ENCODE measurements at regions not wholly inside any gene's neighbourhood (a gene's known extent, or its start where the extent isn't known, plus 50 kb on each side); places are given as distances from the start of the nearest gene placed in this dataset.
"Not testable (repeated sequence)": the region's sequence is repeated elsewhere in the genome, so short reads cannot be mapped to it uniquely, and the experiment has no call there.

DNA sequence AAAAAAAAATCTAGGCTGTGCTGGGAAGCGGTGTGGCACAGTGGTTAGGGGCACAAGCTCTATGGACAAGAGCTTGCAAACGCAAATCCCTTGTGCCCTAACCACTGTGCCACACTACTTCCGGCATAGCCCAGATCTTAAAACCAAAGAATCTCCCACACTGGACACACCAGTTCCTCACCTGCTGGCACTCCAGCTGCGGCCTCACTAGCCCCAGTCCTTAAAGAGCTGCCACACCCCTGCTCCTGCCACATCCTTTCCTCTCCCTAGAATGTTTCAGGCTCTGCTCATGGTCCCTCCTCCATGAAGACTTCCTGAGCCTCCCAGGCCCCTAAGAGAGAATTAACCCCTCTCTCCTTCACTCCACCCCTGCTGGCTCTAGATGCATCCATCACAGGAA, 71.8 kb upstream of the SRSF6 start:
- no peak overlapping the region for H3K4me3 ChIP-seq
- TF ChIP-seq POLR2AphosphoS5 (IDR thresholded peaks at IDR 0.05) (no peak), POLR2A (IDR thresholded peaks at IDR 0.05) (no peak)
- TF ChIP-seq, protein P1, sequence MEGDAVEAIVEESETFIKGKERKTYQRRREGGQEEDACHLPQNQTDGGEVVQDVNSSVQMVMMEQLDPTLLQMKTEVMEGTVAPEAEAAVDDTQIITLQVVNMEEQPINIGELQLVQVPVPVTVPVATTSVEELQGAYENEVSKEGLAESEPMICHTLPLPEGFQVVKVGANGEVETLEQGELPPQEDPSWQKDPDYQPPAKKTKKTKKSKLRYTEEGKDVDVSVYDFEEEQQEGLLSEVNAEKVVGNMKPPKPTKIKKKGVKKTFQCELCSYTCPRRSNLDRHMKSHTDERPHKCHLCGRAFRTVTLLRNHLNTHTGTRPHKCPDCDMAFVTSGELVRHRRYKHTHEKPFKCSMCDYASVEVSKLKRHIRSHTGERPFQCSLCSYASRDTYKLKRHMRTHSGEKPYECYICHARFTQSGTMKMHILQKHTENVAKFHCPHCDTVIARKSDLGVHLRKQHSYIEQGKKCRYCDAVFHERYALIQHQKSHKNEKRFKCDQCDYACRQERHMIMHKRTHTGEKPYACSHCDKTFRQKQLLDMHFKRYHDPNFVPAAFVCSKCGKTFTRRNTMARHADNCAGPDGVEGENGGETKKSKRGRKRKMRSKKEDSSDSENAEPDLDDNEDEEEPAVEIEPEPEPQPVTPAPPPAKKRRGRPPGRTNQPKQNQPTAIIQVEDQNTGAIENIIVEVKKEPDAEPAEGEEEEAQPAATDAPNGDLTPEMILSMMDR (IDR thresholded peaks at IDR 0.05) = no peak
- H3K27ac ChIP-seq = no peak overlapping the region
- H3K36me3 ChIP-seq = no peaks in the 10 kb centered on the region
- H3K9me3 ChIP-seq = no peaks in the 10 kb centered on the region
- no peaks in the 10 kb centered on the region for H3K27me3 ChIP-seq
- intact Hi-C loops (cut with DNase I; ENCODE audit: low total_unique reads) = no loop called here
- no peaks in the 10 kb centered on the region for H3K4me1 ChIP-seq
- DNase-seq (ENCODE audit: low spot score in 2 of 2) = no peak

DNA sequence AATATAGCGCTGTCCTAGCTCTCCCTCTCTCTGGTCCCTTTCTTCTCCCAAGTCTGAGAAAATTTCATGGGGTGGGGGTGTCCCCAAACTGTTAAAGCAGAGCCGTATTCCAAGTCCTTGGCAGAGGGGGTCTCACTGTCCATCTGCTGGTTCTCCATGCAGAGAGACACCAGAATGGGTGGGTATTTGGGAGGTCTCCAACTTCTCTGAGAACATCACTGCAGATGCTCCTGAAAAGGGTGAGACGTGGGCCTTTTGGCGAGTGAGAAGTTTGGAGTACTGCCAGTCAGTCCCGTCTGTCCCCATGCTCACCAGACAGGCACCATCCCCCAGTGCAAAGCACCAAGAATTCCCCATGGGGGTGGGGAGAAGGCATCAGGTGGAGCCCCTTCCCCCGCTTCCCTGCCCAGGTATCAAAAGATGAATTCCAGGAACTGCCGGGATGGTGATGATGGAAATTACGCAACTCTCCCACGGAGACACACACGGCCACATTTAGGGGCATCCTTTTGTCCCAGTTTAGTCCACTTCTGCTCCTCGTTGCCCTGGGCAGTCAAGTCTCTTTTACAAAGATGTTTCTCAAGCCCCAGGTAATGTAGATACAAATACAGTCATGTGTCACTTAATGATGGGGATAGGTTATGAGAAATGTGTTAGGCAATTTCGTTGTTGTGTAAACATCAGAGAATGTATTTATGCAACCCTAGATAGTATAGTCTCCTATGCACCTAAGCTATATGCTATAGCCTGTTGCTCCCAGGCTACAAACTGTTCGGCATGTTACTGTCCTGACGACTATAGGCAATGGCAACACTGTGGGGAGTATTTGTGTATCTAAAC, 73.4 kb upstream of the SRSF6 start:
- H3K36me3 ChIP-seq = no peaks in the 10 kb centered on the region
- intact Hi-C loops (cut with DNase I; ENCODE audit: low total_unique reads) = no loop called here
- H3K9me3 ChIP-seq = no peaks in the 10 kb centered on the region
- H3K27me3 ChIP-seq = no peaks in the 10 kb centered on the region
- H3K4me1 ChIP-seq = no peaks in the 10 kb centered on the region
- no peak overlapping the region for H3K4me3 ChIP-seq
- H3K27ac ChIP-seq = peak overlapping the region in 1 of 2 donors; percentile 48
- TF ChIP-seq, protein P1 (IDR thresholded peaks at IDR 0.05) = no peak
- TF ChIP-seq POLR2AphosphoS5 (IDR thresholded peaks at IDR 0.05) = no peak
- TF ChIP-seq POLR2A (IDR thresholded peaks at IDR 0.05) = no peak
- no peak for DNase-seq (ENCODE audit: low spot score in 2 of 2)

GRCh38 chr20:43383026-43383795, 74.5 kb upstream of the SRSF6 start:
- Histone ChIP-seq H3K4me1 (no peaks in the 10 kb centered on the region), H3K9me3 (no peaks in the 10 kb centered on the region), H3K4me3 (no peak overlapping the region), H3K27ac (peak overlapping the region in 1 of 2 donors; percentile 48), H3K36me3 (no peaks in the 10 kb centered on the region), H3K27me3 (no peaks in the 10 kb centered on the region)
- no peak for TF ChIP-seq POLR2A (IDR thresholded peaks at IDR 0.05)
- TF ChIP-seq, protein P1 (IDR thresholded peaks at IDR 0.05) = no peak
- TF ChIP-seq POLR2AphosphoS5 (IDR thresholded peaks at IDR 0.05) = no peak
- intact Hi-C loops (cut with DNase I; ENCODE audit: low total_unique reads) = no loop called here
- no peak for DNase-seq (ENCODE audit: low spot score in 2 of 2)

DNA sequence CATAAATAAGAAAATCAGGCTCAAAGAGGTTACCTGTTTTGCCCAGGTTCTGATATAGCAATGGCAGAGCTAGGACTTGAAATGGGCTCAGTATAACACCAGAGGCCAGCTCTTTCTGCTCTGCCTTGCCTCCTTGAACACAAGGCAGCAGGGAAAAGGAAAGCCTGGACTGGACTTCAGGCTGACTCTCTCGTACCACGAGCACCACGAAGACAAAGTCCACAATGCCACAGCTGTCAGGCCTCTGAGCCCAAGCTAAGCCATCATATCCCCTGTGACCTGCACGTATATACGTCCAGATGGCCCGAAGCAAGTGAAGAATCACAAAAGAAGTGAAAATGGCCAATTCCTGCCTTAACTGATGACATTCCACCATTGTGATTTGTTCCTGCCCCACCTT, 75.6 kb upstream of the SRSF6 start:
- H3K36me3 ChIP-seq; H3K4me1 ChIP-seq; DNase-seq (ENCODE audit: low spot score in 2 of 2); H3K4me3 ChIP-seq; H3K9me3 ChIP-seq; intact Hi-C loops (cut with DNase I; ENCODE audit: low total_unique reads); H3K27me3 ChIP-seq; H3K27ac ChIP-seq: not testable (repeated sequence)

DNA sequence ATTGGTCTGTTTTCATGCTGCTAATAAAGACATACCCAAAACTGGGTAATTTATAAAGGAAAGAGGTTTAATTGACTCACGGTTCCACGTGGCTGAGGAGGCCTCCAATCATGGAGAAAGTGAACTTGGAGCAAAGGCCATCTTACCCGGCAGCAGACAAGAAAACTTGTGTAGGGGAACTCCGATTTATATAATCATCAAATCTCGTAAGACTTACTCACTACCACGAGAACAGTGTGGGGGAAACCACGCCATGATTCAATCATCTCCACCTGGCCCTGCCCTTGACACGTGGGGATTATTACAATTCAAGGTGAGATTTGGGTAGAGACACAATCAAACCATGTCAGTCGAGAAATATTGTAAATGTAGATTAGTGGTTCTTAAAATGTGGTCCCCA, 76.2 kb upstream of the SRSF6 start:
- DNase-seq (ENCODE audit: low spot score in 2 of 2); H3K9me3 ChIP-seq; H3K27me3 ChIP-seq; intact Hi-C loops (cut with DNase I; ENCODE audit: low total_unique reads); H3K4me3 ChIP-seq; H3K36me3 ChIP-seq; H3K27ac ChIP-seq; H3K4me1 ChIP-seq: not testable (repeated sequence)

DNA sequence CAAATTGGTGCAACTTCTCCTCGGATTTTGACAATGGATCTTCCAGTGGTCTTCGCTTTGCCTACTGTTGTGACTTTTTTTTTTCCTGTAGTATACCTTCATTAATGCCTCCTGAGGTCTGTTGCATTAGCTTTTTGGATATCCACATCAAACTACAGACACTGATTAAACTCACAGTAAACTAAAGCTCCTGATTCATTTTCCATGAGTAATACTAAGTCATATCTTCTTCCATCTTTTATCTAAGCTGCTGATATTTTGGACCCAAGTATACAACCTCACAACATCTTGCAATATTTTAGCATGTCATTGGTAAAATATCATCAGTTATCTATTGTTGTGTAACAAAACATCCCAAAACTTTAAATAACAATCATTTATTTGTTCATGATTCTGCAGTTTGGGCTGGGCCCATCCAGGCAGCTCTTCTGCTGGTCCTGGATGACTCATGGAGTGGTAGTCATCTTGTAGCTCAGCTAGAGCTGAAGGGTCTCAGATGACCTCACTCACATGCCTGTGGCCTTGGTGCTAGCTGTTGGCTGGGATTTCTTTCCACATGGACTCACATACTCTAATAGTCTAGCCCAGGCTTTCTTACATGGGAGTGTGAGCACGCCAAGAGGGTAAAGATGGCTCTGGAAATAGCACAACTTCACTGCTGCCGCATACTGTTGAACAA, 78.3 kb upstream of the SRSF6 start:
- H3K27me3 ChIP-seq = no peaks in the 10 kb centered on the region
- H3K4me1 ChIP-seq = no peaks in the 10 kb centered on the region
- no peaks in the 10 kb centered on the region for H3K9me3 ChIP-seq
- no peaks in the 10 kb centered on the region for H3K36me3 ChIP-seq
- no peak overlapping the region for H3K27ac ChIP-seq
- H3K4me3 ChIP-seq = no peak overlapping the region
- intact Hi-C loops (cut with DNase I; ENCODE audit: low total_unique reads) = no loop called here
- TF ChIP-seq, protein P1 (IDR thresholded peaks at IDR 0.05) = no peak
- TF ChIP-seq POLR2A (IDR thresholded peaks at IDR 0.05) (no peak), POLR2AphosphoS5 (IDR thresholded peaks at IDR 0.05) (no peak)
- no peak for DNase-seq (ENCODE audit: low spot score in 2 of 2)
